ENCODE measurements at regions not wholly inside any gene's neighbourhood (a gene's known extent, or its start where the extent isn't known, plus 50 kb on each side); places are given as distances from the start of the nearest gene placed in this dataset.

GRCh38 chr13:87783366-87783765, 112.2 kb downstream of the SLITRK5 start:
- TF ChIP-seq CTCF (conservative IDR thresholded peaks at IDR 0.05; ENCODE audit: low read depth, low read length) (no peak), EZH2 (IDR thresholded peaks at IDR 0.05; ENCODE audit: borderline replicate concordance, low read depth, low read length, poor library complexity, severe bottlenecking) (no peak)

Data from A673 (cell line).